Tibial nerve (tissue), 4 donors: ENCODE measurements at regions not wholly inside any gene's neighbourhood (a gene's known extent, or its start where the extent isn't known, plus 50 kb on each side); places are given as distances from the start of the nearest gene placed in this dataset.

Experiments used
- CTCF ChIP-seq, 5 experiments: fragments of 200-600 bp in 3 of 5; fragments of 450-650 bp in 2 of 5; sonication (generic) in 3 of 5; IDR thresholded peaks; one replicate each; pipeline ENCODE4 v1.5.1; 2016 to 2019; ENCODE audit warnings: antibody characterized with exemption in 5 of 5, mild to moderate bottlenecking in 3 of 5, moderate library complexity in 2 of 5
- EP300 ChIP-seq, 2 donors: sonication (generic); formaldehyde crosslinking; IDR thresholded peaks; one replicate each; pipeline ENCODE4 v1.6.1; 2017; ENCODE audit warnings: antibody characterized with exemption in 2 of 2, mild to moderate bottlenecking in 1 of 2
- POLR2A ChIP-seq, 2 donors: fragments of 450-650 bp; IDR thresholded peaks; one replicate each; pipeline ENCODE4 v1.6.1; 2017; ENCODE audit warnings: antibody characterized with exemption in 2 of 2, mild to moderate bottlenecking in 2 of 2, moderate library complexity in 2 of 2

GRCh38 chr2:16124881-16125613 lies 184.7 kb downstream of the MYCN start:
- TF ChIP-seq POLR2A (IDR thresholded peaks at IDR 0.05): no peak
- TF ChIP-seq CTCF (IDR thresholded peaks at IDR 0.05): no peak
- no peak for TF ChIP-seq EP300 (IDR thresholded peaks at IDR 0.05)
